ENCODE measurements at regions not wholly inside any gene's neighbourhood (a gene's known extent, or its start where the extent isn't known, plus 50 kb on each side); places are given as distances from the start of the nearest gene placed in this dataset.

- no peak for TF ChIP-seq ZNF335 (CRISPR knock-in tag; IDR thresholded peaks at IDR 0.05)
- TF ChIP-seq TFDP1 (CRISPR knock-in tag; IDR thresholded peaks at IDR 0.05; ENCODE audit: borderline replicate concordance), result no peak
- TF ChIP-seq ADNP (CRISPR knock-in tag; IDR thresholded peaks at IDR 0.05), result no peak
- TF ChIP-seq ZBTB40 (IDR thresholded peaks at IDR 0.05), result no peak
- no peak for TF ChIP-seq ZBTB40 (CRISPR knock-in tag; IDR thresholded peaks at IDR 0.05)
- TF ChIP-seq ZNF468 (CRISPR knock-in tag; IDR thresholded peaks at IDR 0.05), result no peak
- no peak for TF ChIP-seq CBFB (CRISPR knock-in tag; IDR thresholded peaks at IDR 0.05)
- TF ChIP-seq CTCF (CRISPR knock-in tag; IDR thresholded peaks at IDR 0.05), result no peak
- TF ChIP-seq ZNF704 (CRISPR knock-in tag; IDR thresholded peaks at IDR 0.05; ENCODE audit: borderline replicate concordance), result no peak
- no peak for TF ChIP-seq GABPA (IDR thresholded peaks at IDR 0.05; ENCODE audit: low read depth, low read length)
- no peak for TF ChIP-seq GABPA (CRISPR knock-in tag; IDR thresholded peaks at IDR 0.05; ENCODE audit: low read depth)
- TF ChIP-seq MXI1 (IDR thresholded peaks at IDR 0.05; ENCODE audit: borderline replicate concordance, low read depth, low read length), result no peak
- TF ChIP-seq HNF4A (CRISPR knock-in tag; IDR thresholded peaks at IDR 0.05), result peak; percentile 33; the same call in 1 of the 2 replicates
Measured at GRCh38 chr6:121571455-121571854, 136.0 kb downstream of the GJA1 start.
